ENCODE measurements at regions not wholly inside any gene's neighbourhood (a gene's known extent, or its start where the extent isn't known, plus 50 kb on each side); places are given as distances from the start of the nearest gene placed in this dataset.
"Not testable (repeated sequence)": the region's sequence is repeated elsewhere in the genome, so short reads cannot be mapped to it uniquely, and the experiment has no call there.

DNA sequence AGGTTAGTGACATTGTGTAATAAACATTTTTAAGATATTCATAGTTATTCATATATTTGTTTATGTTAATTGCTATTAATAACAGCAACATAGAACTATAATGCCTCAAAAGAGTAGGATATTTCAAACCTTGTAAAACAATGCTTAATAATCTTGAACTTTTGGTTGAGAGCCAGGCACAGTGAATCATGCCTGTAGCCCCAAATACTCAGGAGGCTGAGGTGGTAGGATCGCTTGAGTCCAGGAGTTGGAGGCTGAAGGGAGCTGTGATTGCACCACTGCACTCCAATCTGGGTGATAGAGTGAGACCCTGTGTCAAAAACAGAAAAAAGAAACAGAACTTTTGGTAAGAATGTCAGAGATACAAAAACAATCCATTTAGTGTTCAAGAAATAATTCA, 213.9 kb upstream of the SLITRK1 start:
- no peak for DNase-seq

GRCh38 chr13:84088996-84089395, 206.7 kb upstream of the SLITRK1 start:
- no peak for DNase-seq

- no peak for DNase-seq
These were observed 204.5 kb upstream of the SLITRK1 start for GRCh38 chr13:84086847-84087162.

DNA sequence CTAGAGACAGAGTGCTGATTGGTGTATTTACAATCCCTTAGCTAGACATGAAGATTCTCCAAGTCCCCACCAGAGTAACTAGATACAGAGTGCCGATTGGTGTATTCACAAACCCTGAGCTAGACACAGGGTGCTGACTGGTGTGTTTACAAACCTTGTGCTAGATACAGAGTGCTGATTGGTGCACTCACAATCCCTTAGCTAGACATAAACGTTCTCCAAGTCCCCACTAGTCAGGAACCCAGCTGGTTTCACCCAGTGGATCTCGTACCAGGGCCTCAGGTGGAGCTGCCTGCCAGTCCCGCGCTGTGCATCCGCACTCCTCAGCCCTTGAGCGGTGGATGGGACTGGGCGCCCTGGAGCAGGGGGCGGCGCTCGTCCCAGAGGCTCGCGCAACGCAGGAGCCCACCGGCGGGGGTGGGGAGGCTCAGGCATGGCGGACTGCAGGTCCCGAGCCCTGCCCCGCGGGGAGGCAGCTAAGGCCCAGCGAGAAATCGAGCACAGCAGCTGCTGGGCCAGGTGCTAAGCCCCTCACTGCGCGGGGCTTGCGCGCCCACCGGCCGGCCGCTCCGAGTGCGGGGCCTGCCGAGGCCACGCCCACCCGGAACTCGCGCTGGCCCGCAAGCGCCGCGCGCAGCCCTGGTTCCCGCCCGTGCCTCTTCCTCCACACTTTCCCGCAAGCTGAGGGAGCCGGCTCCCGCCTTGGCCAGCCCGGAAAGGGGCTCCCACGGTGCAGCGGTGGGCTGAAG, 204.0 kb upstream of the SLITRK1 start:
- DNase-seq = not testable (repeated sequence)

GRCh38 chr13:84082462-84082861, 200.2 kb upstream of the SLITRK1 start:
- DNase-seq = no peak

DNA sequence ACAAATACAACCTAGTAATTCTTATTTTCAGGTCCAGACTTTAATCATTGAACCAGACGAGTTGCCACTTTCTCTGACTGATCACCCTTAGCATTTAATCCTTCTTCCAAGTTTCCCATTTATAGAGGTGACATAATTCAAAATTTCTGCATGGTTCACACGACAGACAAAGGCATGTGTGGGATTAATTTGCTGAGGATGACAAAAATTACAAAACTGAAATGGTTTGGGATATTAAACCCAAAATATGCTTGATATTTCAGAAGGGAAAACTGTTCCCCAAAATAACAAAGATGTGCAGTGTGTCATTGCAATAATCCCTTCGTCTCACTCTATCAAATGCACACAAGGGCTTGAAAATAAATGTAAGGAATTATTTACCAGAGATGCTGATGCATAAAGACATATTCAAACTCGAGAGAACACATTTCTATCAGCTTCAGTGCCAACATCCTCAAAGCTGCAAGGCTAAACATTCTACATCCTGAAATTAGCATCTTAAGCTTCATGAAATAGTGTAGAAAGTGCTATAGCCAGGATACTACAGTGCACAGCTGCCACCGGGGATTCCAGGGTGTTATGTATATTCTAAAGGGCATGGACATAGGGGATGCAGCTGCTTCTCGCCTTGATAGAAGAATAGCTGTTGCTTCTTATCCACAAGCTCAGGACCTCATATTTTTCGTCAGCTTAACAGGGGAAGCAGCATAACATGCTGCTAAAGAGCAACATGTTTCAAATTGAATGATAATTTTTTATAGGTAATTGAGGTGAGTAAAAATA, 198.7 kb upstream of the SLITRK1 start:
- DNase-seq = no peak

DNA sequence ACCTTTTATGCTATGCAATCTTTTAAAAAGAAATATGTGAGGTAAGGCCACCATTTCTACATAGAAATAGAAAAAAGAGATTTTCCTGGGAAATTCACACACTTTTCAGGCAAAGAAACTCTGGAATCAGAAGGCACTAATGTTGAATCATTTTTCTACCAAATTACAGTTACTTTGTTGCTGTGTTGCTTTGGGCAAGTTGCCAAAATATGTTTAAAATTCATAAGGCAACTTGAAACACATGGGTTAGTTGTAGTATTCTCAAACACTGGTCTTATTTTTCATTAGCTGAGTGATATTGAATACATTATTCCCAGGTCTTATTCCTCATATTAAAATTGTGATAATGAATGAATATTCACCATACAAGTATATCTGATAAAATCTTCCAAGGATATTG, 195.0 kb upstream of the SLITRK1 start:
- DNase-seq = no peak

- no peak for DNase-seq
These were observed 194.0 kb upstream of the SLITRK1 start for GRCh38 chr13:84076280-84076679.

- no peak for DNase-seq
These were observed 168.3 kb upstream of the SLITRK1 start for GRCh38 chr13:84050536-84050935.

DNA sequence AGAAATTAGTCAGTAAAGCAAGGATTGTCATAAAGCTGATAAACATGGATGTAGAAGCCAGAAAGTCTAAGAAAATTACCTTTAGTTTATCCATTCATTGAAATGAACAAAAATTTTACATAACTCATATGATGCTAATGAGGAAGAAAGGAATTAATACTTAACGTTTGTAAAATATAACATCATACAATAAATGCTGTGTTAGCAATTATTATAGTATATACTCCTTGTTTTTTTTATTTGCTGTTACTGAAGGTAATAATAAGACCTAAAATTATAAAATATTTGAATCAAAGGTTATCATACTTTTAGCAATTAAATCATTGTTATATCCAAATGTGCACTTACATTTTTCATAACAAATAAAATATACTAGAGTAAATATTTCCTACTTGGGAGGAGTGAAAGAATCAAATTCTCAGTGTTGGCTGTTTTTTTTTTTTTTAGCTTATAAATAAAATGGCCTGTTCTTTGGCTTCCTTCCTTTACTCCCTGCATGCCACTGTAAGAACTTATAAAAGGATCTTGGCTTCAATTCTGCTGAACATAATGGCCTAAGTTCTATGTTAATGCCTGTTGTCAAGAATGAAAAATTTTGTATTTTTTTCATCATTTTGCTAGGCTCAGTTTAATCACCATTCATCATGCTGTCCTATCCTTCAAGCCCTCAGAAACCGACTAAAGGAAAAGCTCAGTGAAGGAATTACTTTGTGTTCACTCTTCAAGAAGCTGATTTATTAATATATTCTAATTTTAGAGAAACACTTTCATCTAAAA, 167.4 kb upstream of the SLITRK1 start:
- no peak for DNase-seq

DNA sequence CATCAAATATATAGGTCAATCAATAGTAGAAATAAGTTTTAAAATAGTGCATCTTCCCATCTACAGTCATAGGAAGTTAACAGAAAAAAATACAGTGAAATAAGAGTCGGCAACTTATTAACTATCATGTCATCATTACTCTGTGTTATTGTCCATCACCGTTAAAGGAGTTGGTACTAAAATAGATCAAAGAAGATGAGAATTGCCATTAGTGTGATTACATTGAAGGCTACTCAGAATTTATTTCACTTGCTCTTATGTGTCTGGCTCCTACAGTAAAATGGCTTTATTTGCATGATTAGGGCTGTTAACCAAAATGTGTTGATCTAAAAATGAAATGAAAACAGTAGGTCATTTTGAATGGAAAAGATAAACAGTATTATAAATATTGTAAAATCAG, 162.5 kb upstream of the SLITRK1 start:
- DNase-seq = no peak

- DNase-seq = no peak
These were observed 155.7 kb upstream of the SLITRK1 start for GRCh38 chr13:84038001-84038400.

DNA sequence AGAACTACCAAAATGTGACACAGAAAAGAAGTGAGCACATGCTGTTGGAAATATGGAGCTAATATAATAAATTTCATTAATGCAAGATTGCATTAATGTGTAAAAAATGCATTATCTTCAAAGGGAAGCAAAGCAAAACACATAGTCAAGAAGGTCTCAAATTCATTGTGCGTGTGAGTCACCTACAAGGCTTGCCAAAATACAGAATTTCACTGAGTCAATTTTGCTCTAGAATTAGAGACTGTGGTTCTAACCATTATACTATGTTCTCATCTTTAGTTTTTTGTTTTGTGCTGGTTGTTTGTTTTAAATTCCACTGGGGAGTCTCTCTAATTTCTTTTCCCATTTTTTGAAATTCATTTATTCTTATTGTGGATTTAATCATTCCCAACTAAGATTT, 149.8 kb upstream of the SLITRK1 start:
- no peak for DNase-seq

- no peak for DNase-seq
These were observed 148.8 kb upstream of the SLITRK1 start for GRCh38 chr13:84031120-84031519.

- no peak for DNase-seq
These were observed 147.1 kb upstream of the SLITRK1 start for GRCh38 chr13:84029396-84029795.

DNA sequence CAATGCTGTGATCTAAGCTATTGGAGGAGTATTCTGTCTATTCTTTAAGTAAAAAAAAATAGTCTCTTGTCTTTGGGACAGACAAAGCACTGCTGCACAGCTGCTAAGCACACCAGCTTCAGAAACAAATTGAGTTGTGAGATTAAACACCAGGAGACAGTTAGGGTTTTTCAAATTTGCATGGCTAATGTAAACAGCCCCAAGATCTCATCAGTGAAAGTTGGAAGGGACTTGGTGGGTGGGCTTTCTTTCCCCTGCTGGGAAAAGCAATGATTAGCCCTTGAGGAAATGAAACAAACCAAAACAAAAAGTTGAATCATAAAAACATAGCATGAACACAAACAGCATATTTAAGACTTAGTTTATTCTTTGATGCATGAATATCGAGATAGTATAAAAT, 143.6 kb upstream of the SLITRK1 start:
- no peak for DNase-seq

GRCh38 chr13:83996415-83996814, 114.1 kb upstream of the SLITRK1 start:
- no peak for DNase-seq

DNA sequence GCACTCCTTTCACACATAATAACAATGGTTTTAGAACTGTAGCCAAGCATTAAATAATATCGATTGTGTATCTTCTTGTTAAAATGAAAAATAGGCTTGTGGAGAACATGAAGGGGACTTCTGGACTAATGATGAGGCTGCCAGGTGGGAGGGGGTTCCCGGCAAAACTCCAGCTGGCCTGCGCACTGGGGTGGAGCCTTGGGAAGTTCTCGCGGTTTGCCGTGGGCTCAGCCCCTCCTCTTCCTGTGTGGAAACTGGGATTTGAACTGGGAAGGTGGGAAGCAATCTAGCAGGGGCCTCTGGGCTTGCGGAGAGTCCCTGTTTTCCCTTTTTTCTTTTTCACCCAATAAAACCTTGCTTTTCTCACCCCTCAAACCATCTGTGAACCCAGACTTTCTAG, 113.7 kb upstream of the SLITRK1 start:
- DNase-seq = no peak

DNA sequence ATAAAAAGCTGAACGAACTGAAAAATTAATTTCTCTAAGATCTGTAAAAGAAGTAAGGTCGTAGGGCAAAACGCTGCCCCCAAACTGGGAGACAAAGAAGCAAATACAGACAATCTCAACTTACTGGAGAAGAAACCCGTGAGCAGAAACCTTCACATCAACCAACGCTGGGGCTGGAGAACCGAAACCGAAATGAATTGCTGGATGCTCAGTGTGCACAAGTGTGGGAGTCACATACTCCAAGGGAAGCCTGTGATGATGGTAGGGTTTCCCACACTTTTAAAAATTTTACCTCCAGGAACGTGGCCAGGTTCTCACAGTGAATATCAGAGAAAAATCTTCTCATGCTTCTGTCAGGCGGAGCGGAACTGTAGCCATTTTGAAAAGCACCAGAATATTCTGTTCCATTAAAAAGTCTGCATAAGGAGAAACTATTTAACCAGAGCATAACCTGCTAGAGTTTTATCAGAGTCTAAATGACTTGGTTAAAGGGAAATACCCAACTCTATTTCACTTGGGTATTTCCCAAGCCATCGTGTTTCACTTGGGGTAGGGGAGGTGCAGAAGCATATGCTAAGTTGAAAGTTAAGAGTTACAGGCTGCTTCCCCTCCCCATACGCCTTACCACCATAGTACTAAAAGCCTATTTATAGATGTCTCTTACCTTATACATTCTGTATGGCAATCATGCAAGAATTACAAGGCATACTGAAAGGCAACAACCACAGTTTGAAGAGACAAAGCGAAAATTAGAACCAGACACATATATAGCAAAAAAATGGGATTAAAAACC, 110.5 kb upstream of the SLITRK1 start:
- no peak for DNase-seq

- no peak for DNase-seq
These were observed 105.1 kb upstream of the SLITRK1 start for GRCh38 chr13:83987394-83987793.

DNA sequence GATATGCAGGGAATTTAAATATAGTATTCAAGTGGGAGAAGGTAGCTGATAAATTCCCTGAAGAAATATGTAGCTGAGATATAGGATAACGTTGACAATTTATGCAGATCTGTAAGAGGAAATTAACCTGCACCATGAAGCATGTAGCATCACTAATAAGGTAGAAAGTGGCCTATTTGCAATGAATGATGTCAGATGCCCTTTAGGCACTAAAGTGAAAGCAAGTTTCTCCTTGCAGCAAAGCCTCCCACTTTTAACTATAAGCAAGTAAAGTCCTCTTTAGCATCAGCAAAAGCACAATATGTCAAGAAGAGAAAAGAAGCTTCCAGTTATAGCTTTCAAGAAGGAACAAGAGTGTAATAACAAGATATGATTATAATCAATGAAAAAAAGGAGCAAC, 102.5 kb upstream of the SLITRK1 start:
- DNase-seq = no peak

GRCh38 chr13:83980331-83980730, 98.1 kb upstream of the SLITRK1 start:
- no peak for DNase-seq

DNA sequence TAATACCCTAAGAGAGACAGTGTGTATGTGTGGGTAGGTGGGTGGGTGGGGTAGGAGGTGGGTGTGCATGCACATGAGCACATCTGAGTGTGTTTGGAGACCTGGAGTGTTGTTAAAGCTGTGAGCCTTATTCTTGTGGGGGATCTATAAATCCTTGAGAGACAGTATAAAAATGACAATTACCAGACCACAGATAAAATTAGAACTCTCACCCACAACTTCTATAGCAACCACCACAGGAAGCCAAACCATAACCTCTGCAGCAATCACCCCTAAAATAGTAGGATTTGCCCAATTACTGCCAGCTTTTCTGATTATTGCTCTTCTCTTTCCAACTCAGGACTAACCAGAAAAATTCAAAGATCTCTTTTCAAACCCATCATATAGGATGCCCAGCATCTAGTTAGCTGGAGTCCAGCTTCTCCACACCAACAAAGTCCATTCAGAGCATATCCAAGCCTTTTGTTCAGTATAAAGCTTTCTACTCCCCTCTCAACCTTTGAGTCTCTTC, 93.4 kb upstream of the SLITRK1 start:
- no peak for DNase-seq
